ENCODE measurements at regions not wholly inside any gene's neighbourhood (a gene's known extent, or its start where the extent isn't known, plus 50 kb on each side); places are given as distances from the start of the nearest gene placed in this dataset.

DNA sequence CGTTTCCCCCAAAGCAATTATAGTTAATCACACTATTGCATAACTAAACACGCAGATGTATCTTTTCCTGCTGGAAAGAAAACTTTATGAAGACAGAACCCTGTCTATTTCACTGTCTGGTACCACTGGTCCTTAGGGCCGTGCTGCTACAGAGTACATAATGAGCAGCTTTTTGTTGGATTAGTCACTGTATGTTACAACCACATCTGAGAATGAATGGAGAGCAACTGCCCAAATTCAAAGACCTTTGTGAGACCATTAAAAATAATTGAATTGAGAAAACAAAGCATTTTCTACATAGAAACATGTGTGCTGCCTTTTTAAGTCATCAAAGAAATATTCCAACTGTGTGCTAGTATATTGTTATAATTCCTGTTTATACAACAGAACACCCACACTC is 111.3 kb upstream of the SORCS1 start:
- H3K23me2 ChIP-seq (ENCODE audit: insufficient read length, low read depth, low read length, poor library complexity, severe bottlenecking), result no peaks in the 10 kb centered on the region
- no peaks in the 10 kb centered on the region for H3K4me1 ChIP-seq (ENCODE audit: insufficient read depth, low read length)
- no peak overlapping the region for H4K91ac ChIP-seq (ENCODE audit: insufficient read length, low read depth, low read length)
- no peak overlapping the region for H4K5ac ChIP-seq (ENCODE audit: insufficient read length, low read depth, low read length)
- no peak overlapping the region for H3K23ac ChIP-seq (ENCODE audit: insufficient read length, low read depth, low read length)
- no peak overlapping the region for H4K8ac ChIP-seq (replicated peaks; ENCODE audit: insufficient read length, low read depth, low read length)
- no peak overlapping the region for H3K27ac Mint-ChIP-seq
- no peaks in the 10 kb centered on the region for H3K79me2 ChIP-seq (ENCODE audit: insufficient read depth, low read length)
- TF ChIP-seq, protein P1, sequence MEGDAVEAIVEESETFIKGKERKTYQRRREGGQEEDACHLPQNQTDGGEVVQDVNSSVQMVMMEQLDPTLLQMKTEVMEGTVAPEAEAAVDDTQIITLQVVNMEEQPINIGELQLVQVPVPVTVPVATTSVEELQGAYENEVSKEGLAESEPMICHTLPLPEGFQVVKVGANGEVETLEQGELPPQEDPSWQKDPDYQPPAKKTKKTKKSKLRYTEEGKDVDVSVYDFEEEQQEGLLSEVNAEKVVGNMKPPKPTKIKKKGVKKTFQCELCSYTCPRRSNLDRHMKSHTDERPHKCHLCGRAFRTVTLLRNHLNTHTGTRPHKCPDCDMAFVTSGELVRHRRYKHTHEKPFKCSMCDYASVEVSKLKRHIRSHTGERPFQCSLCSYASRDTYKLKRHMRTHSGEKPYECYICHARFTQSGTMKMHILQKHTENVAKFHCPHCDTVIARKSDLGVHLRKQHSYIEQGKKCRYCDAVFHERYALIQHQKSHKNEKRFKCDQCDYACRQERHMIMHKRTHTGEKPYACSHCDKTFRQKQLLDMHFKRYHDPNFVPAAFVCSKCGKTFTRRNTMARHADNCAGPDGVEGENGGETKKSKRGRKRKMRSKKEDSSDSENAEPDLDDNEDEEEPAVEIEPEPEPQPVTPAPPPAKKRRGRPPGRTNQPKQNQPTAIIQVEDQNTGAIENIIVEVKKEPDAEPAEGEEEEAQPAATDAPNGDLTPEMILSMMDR (conservative IDR thresholded peaks at IDR 0.05), result no peak
- no peak overlapping the region for H2BK15ac ChIP-seq (ENCODE audit: low read depth, low read length)
- H3K4ac ChIP-seq (ENCODE audit: low read depth, low read length), result no peak overlapping the region
- no peak overlapping the region for H3K56ac ChIP-seq (ENCODE audit: insufficient read length, low read depth, low read length)
- H3K9me3 ChIP-seq (ENCODE audit: control insufficient read depth, low read depth, low read length), result no peaks in the 10 kb centered on the region
- no peak overlapping the region for H2BK20ac ChIP-seq (ENCODE audit: low read depth, low read length, poor library complexity, severe bottlenecking)
- no peak overlapping the region for H3K4me3 Mint-ChIP-seq
- H2BK120ac ChIP-seq (ENCODE audit: low read depth, low read length, poor library complexity, severe bottlenecking), result no peak overlapping the region
- H3K18ac ChIP-seq (ENCODE audit: insufficient read length, low read depth, low read length), result no peak overlapping the region
- H2AK5ac ChIP-seq (ENCODE audit: insufficient read length, low read length), result no peak overlapping the region
- no peak overlapping the region for H3K27ac ChIP-seq (ENCODE audit: insufficient read length, low read depth, low read length)
- no peaks in the 10 kb centered on the region; the same call in 1 of the 2 replicates for H3K27me3 Mint-ChIP-seq (ENCODE audit: low read depth)
- no peaks in the 10 kb centered on the region; a peak in 1 of 5 replicates for H3K9me3 Mint-ChIP-seq
- no peak overlapping the region for H3K4me2 ChIP-seq (ENCODE audit: insufficient read depth, insufficient read length, low read length)
- no peaks in the 10 kb centered on the region for H4K20me1 ChIP-seq (ENCODE audit: control insufficient read depth, insufficient read depth, insufficient read length)
- H2BK5ac ChIP-seq (ENCODE audit: insufficient read length, low read length), result no peak overlapping the region
- no peaks in the 10 kb centered on the region for H3K36me3 Mint-ChIP-seq (ENCODE audit: insufficient read depth in 1 of 3, low read depth in 3 of 3)
- H3K9ac ChIP-seq (ENCODE audit: extremely low read depth, insufficient read length, low read length), result no peak overlapping the region
- H3T11ph ChIP-seq (ENCODE audit: low read length), result no peak overlapping the region
- no peak overlapping the region for H2BK12ac ChIP-seq (ENCODE audit: insufficient read length, low read depth, low read length)
- H3K4me1 Mint-ChIP-seq, result peaks cover 5% of the 10 kb centered on the region in 2 experiments
- no peaks in the 10 kb centered on the region for H3K79me1 ChIP-seq (ENCODE audit: insufficient read depth, low read depth, low read length, poor library complexity, severe bottlenecking)
- DNase-seq, result no peak
- no CpG with 5 or more reads among the region's 3 CpGs for WGBS (ENCODE audit: extremely low coverage, insufficient read length, low lambda C conversion rate)
- no peak overlapping the region for H2AFZ ChIP-seq (ENCODE audit: low read length)
- no peaks in the 10 kb centered on the region for H3K27me3 ChIP-seq (ENCODE audit: insufficient read depth, low read length)
- no peak overlapping the region for H3K14ac ChIP-seq (ENCODE audit: insufficient read depth, low read length)

Data from H9 (cell line).